A673 (cell line): ENCODE measurements at regions not wholly inside any gene's neighbourhood (a gene's known extent, or its start where the extent isn't known, plus 50 kb on each side); places are given as distances from the start of the nearest gene placed in this dataset.
"Not testable (repeated sequence)": the region's sequence is repeated elsewhere in the genome, so short reads cannot be mapped to it uniquely, and the experiment has no call there.

ENCODE experiments used
- BruUV-seq: library from RNA; stranded (reverse); fragments of 400-500 nt; replicated peaks from 2 replicates; lab custom pipeline; 2021; lab: Mats Ljungman, UMichigan
- CTCF ChIA-PET: fragments of 300-600 bp; sonication (Branson Sonifier 250); formaldehyde crosslinking; loops from one replicate; lab custom pipeline; 2022; ENCODE audit warnings: antibody characterized with exemption; lab: Charles Lee
- POLR2A ChIA-PET: fragments of 300-600 bp; sonication (Branson Sonifier 250); formaldehyde crosslinking; loops from one replicate; lab custom pipeline; 2022; ENCODE audit warnings: antibody characterized with exemption; ENCODE audit not compliant: low non-redundant PET; lab: Charles Lee
- DNase-seq: peaks from one replicate; pipeline ENCODE4 v3.0.0-alpha.2; 2015; ENCODE audit warnings: low spot score
- H3K27ac ChIP-seq: fragments of 200-600 bp; sonication (generic); 2 replicates; pipeline ENCODE4 v1.5.1; 2016; ENCODE audit warnings: mixed run types, low read depth, mild to moderate bottlenecking, mixed read lengths, antibody characterized with exemption, low read length; ENCODE audit not compliant: poor library complexity, severe bottlenecking
- H3K27me3 ChIP-seq: fragments of 200-600 bp; sonication (generic); replicated peaks from 2 replicates; pipeline ENCODE4 v1.6.1; 2017; ENCODE audit warnings: mixed run types, low read depth, mild to moderate bottlenecking, mixed read lengths, antibody characterized with exemption, low read length; ENCODE audit not compliant: insufficient read depth, poor library complexity
- H3K36me3 ChIP-seq: fragments of 200-600 bp; sonication (generic); 2 replicates; pipeline ENCODE4 v1.6.1; 2016; ENCODE audit warnings: mixed run types, mild to moderate bottlenecking, mixed read lengths, antibody characterized with exemption, low read length; ENCODE audit not compliant: insufficient read depth, poor library complexity, severe bottlenecking
- H3K4me1 ChIP-seq: fragments of 200-600 bp; sonication (generic); 2 replicates; pipeline ENCODE4 v1.6.1; 2017; ENCODE audit warnings: mixed run types, mild to moderate bottlenecking, mixed read lengths, antibody characterized with exemption, low read length; ENCODE audit not compliant: insufficient read depth, poor library complexity, severe bottlenecking
- H3K4me3 ChIP-seq: fragments of 200-600 bp; sonication (generic); 2 replicates; pipeline ENCODE4 v1.5.1; 2016; ENCODE audit warnings: low read depth, mixed run types, mild to moderate bottlenecking, mixed read lengths, low read length; ENCODE audit not compliant: poor library complexity, severe bottlenecking
- H3K9me3 ChIP-seq: fragments of 200-600 bp; sonication (generic); 2 replicates; pipeline ENCODE4 v1.6.1; 2016; ENCODE audit warnings: mixed run types, low read depth, mild to moderate bottlenecking, mixed read lengths, antibody characterized with exemption, low read length; ENCODE audit not compliant: poor library complexity, severe bottlenecking
- CTCF ChIP-seq: fragments of 300-800, 200-600 bp; sonication (generic); conservative IDR thresholded peaks from 2 replicates; pipeline ENCODE4 v1.5.1; 2017; ENCODE audit warnings: low read depth, mild to moderate bottlenecking, antibody characterized with exemption, low read length, moderate library complexity, mixed read lengths
- EZH2 ChIP-seq: fragments of 200-600 bp; sonication (generic); IDR thresholded peaks from 2 replicates; pipeline ENCODE4 v1.6.1; 2017; ENCODE audit warnings: borderline replicate concordance, low read depth, mild to moderate bottlenecking, mixed read lengths, antibody characterized with exemption, low read length; ENCODE audit not compliant: poor library complexity, severe bottlenecking
- intact Hi-C: fragments of 100-400 bp; cut with micrococcal nuclease; formaldehyde crosslinking; loops from one replicate; pipeline ENCODE4 v1.10.0; 2022; ENCODE audit not compliant: unreplicated experiment

GRCh38 chrX:112211459-112211858 is 128.9 kb upstream of the TRPC5 start:
- Histone ChIP-seq H3K36me3 (no peaks in the 10 kb centered on the region), H3K4me1 (no peaks in the 10 kb centered on the region), H3K27ac (no peak overlapping the region), H3K27me3 (no peaks in the 10 kb centered on the region), H3K4me3 (no peak overlapping the region), H3K9me3 (no peaks in the 10 kb centered on the region)
- ChIA-PET POLR2A (no interaction called here), CTCF (no interaction called here)
- TF ChIP-seq CTCF = no peak
- no TSS peak for BruUV-seq
- intact Hi-C loops = no loop called here
- no peak for DNase-seq

GRCh38 chrX:112197840-112198239 is 115.3 kb upstream of the TRPC5 start:
- no TSS peak for BruUV-seq
- no peak overlapping the region for H3K4me3 ChIP-seq
- no peaks in the 10 kb centered on the region for H3K9me3 ChIP-seq
- no peak overlapping the region for H3K27ac ChIP-seq
- TF ChIP-seq CTCF = no peak
- no peak for TF ChIP-seq EZH2
- no peaks in the 10 kb centered on the region for H3K27me3 ChIP-seq
- ChIA-PET CTCF (no interaction called here), POLR2A (no interaction called here)
- no peaks in the 10 kb centered on the region for H3K36me3 ChIP-seq
- intact Hi-C loops = no loop called here
- DNase-seq = no peak
- H3K4me1 ChIP-seq = no peaks in the 10 kb centered on the region

- TF ChIP-seq CTCF = no peak
- TF ChIP-seq EZH2 = no peak
- H3K4me1 ChIP-seq = no peaks in the 10 kb centered on the region
- ChIA-PET POLR2A (no interaction called here), CTCF (no interaction called here)
- no TSS peak for BruUV-seq
- H3K27ac ChIP-seq = no peak overlapping the region
- no peaks in the 10 kb centered on the region for H3K27me3 ChIP-seq
- H3K9me3 ChIP-seq = no peaks in the 10 kb centered on the region
- H3K36me3 ChIP-seq = no peaks in the 10 kb centered on the region
- intact Hi-C loops = no loop called here
- H3K4me3 ChIP-seq = no peak overlapping the region
- DNase-seq = no peak
Measured at GRCh38 chrX:112190646-112191045, 108.1 kb upstream of the TRPC5 start.

- POLR2A ChIA-PET, CTCF ChIA-PET, intact Hi-C loops, DNase-seq, H3K27ac ChIP-seq, H3K27me3 ChIP-seq, H3K4me1 ChIP-seq, H3K36me3 ChIP-seq, H3K4me3 ChIP-seq, BruUV-seq, H3K9me3 ChIP-seq: not testable (repeated sequence)
Measured at GRCh38 chrX:112181361-112181760, 98.8 kb upstream of the TRPC5 start.
